Smooth muscle cell (in vitro differentiated cells): ENCODE measurements at regions not wholly inside any gene's neighbourhood (a gene's known extent, or its start where the extent isn't known, plus 50 kb on each side); places are given as distances from the start of the nearest gene placed in this dataset.

ENCODE experiments used
- DNase-seq: peaks from one replicate; lab custom pipeline; 2025; ENCODE audit not compliant: unreplicated experiment; lab: John Stamatoyannopoulos, UW
- H2AFZ ChIP-seq: fragments of 200-600 bp; sonication (generic); 2 replicates; pipeline ENCODE4 v1.6.0; 2016; ENCODE audit warnings: antibody characterized with exemption, low read depth, mild to moderate bottlenecking
- H3F3A ChIP-seq: fragments of 200-600 bp; sonication (generic); 2 replicates; pipeline ENCODE4 v1.6.0; 2017; ENCODE audit warnings: antibody characterized with exemption, low read depth
- H3K27ac ChIP-seq: fragments of 200-600 bp; sonication (generic); 2 replicates; pipeline ENCODE4 v1.5.1; 2016; ENCODE audit warnings: low read depth, mild to moderate bottlenecking
- H3K27me3 ChIP-seq: fragments of 200-600 bp; sonication (generic); 2 replicates; pipeline ENCODE4 v1.6.1; 2016; ENCODE audit warnings: low read depth, mild to moderate bottlenecking
- H3K36me3 ChIP-seq: fragments of 200-600 bp; sonication (generic); 2 replicates; pipeline ENCODE4 v1.5.1; 2016; ENCODE audit warnings: low read depth
- H3K4me1 ChIP-seq: fragments of 200-600 bp; sonication (generic); 2 replicates; pipeline ENCODE4 v1.5.1; 2016; ENCODE audit warnings: low read depth
- H3K4me2 ChIP-seq: fragments of 200-600 bp; sonication (generic); 2 replicates; pipeline ENCODE4 v1.6.0; 2016; ENCODE audit warnings: mild to moderate bottlenecking
- H3K4me3 ChIP-seq: fragments of 200-600 bp; sonication (generic); 2 replicates; pipeline ENCODE4 v1.5.1; 2016; ENCODE audit warnings: mild to moderate bottlenecking
- H3K79me2 ChIP-seq: fragments of 200-600 bp; sonication (generic); 2 replicates; pipeline ENCODE4 v1.6.0; 2016; ENCODE audit warnings: low read depth, mild to moderate bottlenecking
- H3K9ac ChIP-seq: fragments of 200-600 bp; sonication (generic); 2 replicates; pipeline ENCODE4 v1.6.0; 2016; ENCODE audit warnings: low read depth
- H3K9me3 ChIP-seq: fragments of 200-600 bp; sonication (generic); replicated peaks from 2 replicates; pipeline ENCODE4 v1.5.1; 2016; ENCODE audit warnings: low read depth
- H4K20me1 ChIP-seq: fragments of 200-600 bp; sonication (generic); 2 replicates; pipeline ENCODE4 v1.6.0; 2016; ENCODE audit warnings: low read depth
- WGBS: methylation state at CpG from one replicate; pipeline ENCODE4 v1.1.7; 2016; ENCODE audit warnings: low lambda C conversion rate; 5-methylcytosine and 5-hydroxymethylcytosine counted together
- TF ChIP-seq, protein P1 (sequence below): fragments of 200-600 bp; sonication (generic); IDR thresholded peaks from 2 replicates; pipeline ENCODE4 v1.5.1; 2017; ENCODE audit warnings: borderline replicate concordance, mild to moderate bottlenecking, antibody characterized with exemption; ENCODE audit not compliant: insufficient read depth, poor library complexity, severe bottlenecking

GRCh38 chr18:78913395-78913794 is 66.2 kb upstream of the SALL3 start:
- Histone ChIP-seq H3K27me3 (no peaks in the 10 kb centered on the region), H3K36me3 (no peaks in the 10 kb centered on the region), H3K9ac (no peak overlapping the region), H3K79me2 (no peaks in the 10 kb centered on the region), H4K20me1 (no peaks in the 10 kb centered on the region), H2AFZ (no peak overlapping the region), H3F3A (no peaks in the 10 kb centered on the region), H3K4me1 (no peaks in the 10 kb centered on the region), H3K4me2 (no peak overlapping the region), H3K9me3 (no peaks in the 10 kb centered on the region), H3K27ac (no peak overlapping the region), H3K4me3 (no peak overlapping the region)
- 94% methylated on average over 12 of the region's 12 CpGs for WGBS
- DNase-seq, result no peak
- TF ChIP-seq, protein P1, sequence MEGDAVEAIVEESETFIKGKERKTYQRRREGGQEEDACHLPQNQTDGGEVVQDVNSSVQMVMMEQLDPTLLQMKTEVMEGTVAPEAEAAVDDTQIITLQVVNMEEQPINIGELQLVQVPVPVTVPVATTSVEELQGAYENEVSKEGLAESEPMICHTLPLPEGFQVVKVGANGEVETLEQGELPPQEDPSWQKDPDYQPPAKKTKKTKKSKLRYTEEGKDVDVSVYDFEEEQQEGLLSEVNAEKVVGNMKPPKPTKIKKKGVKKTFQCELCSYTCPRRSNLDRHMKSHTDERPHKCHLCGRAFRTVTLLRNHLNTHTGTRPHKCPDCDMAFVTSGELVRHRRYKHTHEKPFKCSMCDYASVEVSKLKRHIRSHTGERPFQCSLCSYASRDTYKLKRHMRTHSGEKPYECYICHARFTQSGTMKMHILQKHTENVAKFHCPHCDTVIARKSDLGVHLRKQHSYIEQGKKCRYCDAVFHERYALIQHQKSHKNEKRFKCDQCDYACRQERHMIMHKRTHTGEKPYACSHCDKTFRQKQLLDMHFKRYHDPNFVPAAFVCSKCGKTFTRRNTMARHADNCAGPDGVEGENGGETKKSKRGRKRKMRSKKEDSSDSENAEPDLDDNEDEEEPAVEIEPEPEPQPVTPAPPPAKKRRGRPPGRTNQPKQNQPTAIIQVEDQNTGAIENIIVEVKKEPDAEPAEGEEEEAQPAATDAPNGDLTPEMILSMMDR, result no peak

GRCh38 chr18:78913830-78914231 is 65.8 kb upstream of the SALL3 start:
- WGBS, result 89% methylated on average over 15 of the region's 15 CpGs
- Histone ChIP-seq H3K27me3 (no peaks in the 10 kb centered on the region), H3K36me3 (no peaks in the 10 kb centered on the region), H3K9me3 (no peaks in the 10 kb centered on the region), H3K27ac (no peak overlapping the region), H3K79me2 (no peaks in the 10 kb centered on the region), H4K20me1 (no peaks in the 10 kb centered on the region), H3K4me1 (no peaks in the 10 kb centered on the region), H3K9ac (no peak overlapping the region), H3F3A (no peaks in the 10 kb centered on the region), H3K4me3 (no peak overlapping the region), H2AFZ (no peak overlapping the region), H3K4me2 (no peak overlapping the region)
- TF ChIP-seq, protein P1, result no peak
- no peak for DNase-seq

DNA sequence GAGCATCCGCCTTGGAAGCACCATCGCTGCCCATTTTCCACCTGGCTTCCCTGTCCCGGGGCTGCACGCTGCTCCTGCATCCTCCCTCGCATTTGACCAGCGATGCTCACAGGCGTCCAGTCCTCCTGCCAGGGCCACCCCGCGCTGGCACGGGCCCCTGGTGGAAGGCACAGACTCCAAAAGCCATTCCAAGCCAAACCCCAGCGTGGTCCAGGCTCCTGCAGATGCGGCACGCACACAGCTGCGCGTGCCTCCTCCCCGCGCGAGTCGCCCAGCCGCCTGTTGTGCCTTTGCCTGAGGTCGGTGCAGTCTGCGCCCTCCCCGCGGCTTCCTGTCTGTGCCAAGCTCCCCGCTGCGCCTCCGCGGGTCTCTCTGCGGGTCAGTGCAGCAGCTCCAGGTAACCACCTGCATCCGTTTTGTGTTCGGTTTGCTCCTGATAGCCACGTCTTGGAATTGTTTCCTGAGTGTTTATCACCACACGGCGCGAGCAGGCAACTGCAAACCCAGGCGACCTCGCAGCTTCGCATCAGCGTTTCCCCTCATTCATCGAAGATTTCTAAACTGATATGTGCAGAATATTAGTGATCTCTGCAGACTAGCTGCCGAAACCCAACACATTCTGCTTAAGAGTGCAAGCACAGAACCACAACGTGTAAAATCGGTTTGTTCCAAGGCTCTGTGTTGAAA is 65.2 kb upstream of the SALL3 start:
- 93% methylated on average over 43 of the region's 43 CpGs for WGBS
- no peaks in the 10 kb centered on the region for H3F3A ChIP-seq
- H3K79me2 ChIP-seq, result no peaks in the 10 kb centered on the region
- no peaks in the 10 kb centered on the region for H3K9me3 ChIP-seq
- H3K4me3 ChIP-seq, result no peak overlapping the region
- no peak overlapping the region for H3K27ac ChIP-seq
- no peaks in the 10 kb centered on the region for H3K27me3 ChIP-seq
- H3K4me2 ChIP-seq, result no peak overlapping the region
- no peak overlapping the region for H3K9ac ChIP-seq
- DNase-seq, result no peak
- no peak overlapping the region for H2AFZ ChIP-seq
- H4K20me1 ChIP-seq, result no peaks in the 10 kb centered on the region
- H3K4me1 ChIP-seq, result no peaks in the 10 kb centered on the region
- TF ChIP-seq, protein P1, result no peak
- no peaks in the 10 kb centered on the region for H3K36me3 ChIP-seq

- H3K9ac ChIP-seq, result no peak overlapping the region
- H3K36me3 ChIP-seq, result no peaks in the 10 kb centered on the region
- no peaks in the 10 kb centered on the region for H3F3A ChIP-seq
- H3K27me3 ChIP-seq, result no peaks in the 10 kb centered on the region
- H3K27ac ChIP-seq, result no peak overlapping the region
- no peaks in the 10 kb centered on the region for H4K20me1 ChIP-seq
- WGBS, result 93% methylated on average over 16 of the region's 16 CpGs
- no peak overlapping the region for H3K4me2 ChIP-seq
- no peaks in the 10 kb centered on the region for H3K4me1 ChIP-seq
- H3K9me3 ChIP-seq, result no peaks in the 10 kb centered on the region
- H3K4me3 ChIP-seq, result no peak overlapping the region
- TF ChIP-seq, protein P1, result no peak
- DNase-seq, result no peak
- no peak overlapping the region for H2AFZ ChIP-seq
- H3K79me2 ChIP-seq, result no peaks in the 10 kb centered on the region
Measured at GRCh38 chr18:78915446-78916008, 64.1 kb upstream of the SALL3 start.
